ENCODE measurements at regions not wholly inside any gene's neighbourhood (a gene's known extent, or its start where the extent isn't known, plus 50 kb on each side); places are given as distances from the start of the nearest gene placed in this dataset.

DNA sequence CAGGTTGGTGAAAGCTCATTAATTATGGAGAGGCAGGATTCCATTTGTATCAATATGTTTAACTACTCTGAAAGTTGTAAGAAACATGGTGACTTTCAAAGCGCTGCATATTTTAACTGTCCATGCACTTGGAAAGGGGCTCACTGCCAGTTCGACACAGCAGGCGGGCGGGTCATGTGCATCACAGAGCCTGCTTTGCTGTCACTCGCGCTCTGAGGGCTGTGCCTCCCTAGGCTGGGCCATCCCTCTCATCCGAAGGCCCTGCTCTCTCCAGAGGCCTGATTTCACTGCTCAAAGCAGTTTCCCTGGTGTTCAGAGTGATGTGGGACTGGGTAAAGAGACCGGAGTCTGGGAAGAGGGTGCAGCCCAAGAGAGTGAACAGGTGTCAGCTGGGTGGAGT lies 422.0 kb upstream of the MON1B start:
- Histone ChIP-seq H4K20me1 (ENCODE audit: insufficient read depth, low read depth, low read length) (no peaks in the 10 kb centered on the region), H3K27me3 (ENCODE audit: low read length) (no peaks in the 10 kb centered on the region), H3K79me2 (ENCODE audit: low read length) (no peaks in the 10 kb centered on the region), H3K9ac (ENCODE audit: low read length) (no peak overlapping the region), H3K4me1 (ENCODE audit: low read length) (no peaks in the 10 kb centered on the region), H2AFZ (ENCODE audit: low read length) (no peak overlapping the region), H3K4me2 (ENCODE audit: low read depth, low read length, poor library complexity, severe bottlenecking) (no peak overlapping the region), H3K9me2 (replicated peaks; ENCODE audit: insufficient read depth, low read length) (no peaks in the 10 kb centered on the region), H3K4me3 (ENCODE audit: low read length) (no peak overlapping the region), H3K9me3 (ENCODE audit: low read length) (no peaks in the 10 kb centered on the region), H3K36me3 (ENCODE audit: insufficient read depth, low read length) (no peaks in the 10 kb centered on the region), H3K27ac (ENCODE audit: low read length) (no peak overlapping the region)
- no peak for DNase-seq

DNA sequence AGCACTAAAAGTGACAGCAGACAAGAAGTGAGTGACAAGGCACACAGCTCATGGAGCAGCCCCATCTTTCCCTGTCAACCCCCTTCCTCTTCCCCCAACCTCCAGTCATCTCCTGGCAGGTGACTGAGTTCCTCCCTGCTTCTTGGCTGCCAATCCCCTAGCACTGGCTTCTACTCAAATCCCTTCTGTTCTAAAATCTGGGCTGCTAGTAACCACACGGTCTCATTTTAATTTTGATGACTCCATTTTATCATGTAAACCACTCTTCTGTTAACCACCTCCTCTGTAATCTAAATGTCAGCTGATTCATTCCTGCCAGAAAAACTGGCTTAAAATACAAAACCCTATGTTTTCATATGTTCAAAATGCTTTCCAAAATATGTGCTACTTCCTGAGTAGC lies 419.8 kb upstream of the MON1B start:
- no peak for DNase-seq
- H3K79me2 ChIP-seq (ENCODE audit: low read length), result no peaks in the 10 kb centered on the region
- no peaks in the 10 kb centered on the region for H3K9me3 ChIP-seq (ENCODE audit: low read length)

DNA sequence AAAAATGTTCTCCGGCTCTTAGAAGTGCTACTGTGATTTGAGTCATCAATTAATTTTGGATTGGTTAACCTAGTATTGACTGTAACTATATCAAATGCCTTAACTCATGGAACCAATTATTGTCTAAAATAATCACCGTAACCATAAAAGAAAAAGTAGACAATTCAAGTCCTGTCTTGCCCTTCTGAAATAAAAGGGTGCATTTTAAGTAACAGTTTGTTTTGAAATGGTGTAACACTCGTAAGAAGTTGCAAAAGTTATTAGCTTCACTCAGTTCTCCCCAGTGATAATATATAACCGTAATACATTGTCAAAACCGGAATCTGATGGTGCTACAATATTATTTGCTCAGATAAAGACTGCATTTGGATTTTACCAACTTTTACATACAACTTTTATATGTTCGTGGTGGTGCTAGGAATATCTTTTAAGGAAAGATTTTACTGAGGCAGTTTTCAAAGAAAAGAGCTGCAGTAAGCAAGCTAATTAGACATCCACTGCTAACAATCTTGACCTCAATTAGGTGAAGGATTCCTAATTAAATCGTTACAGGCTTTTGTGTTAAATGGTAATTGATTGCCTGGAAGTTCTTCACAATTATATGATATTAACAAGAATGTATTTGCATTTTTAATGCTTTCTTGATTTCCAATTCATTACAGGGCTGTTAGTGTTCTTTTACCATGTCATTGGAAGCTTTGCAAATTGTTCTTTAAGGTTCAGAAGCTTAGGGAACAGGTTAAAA lies 413.1 kb upstream of the MON1B start:
- H3K36me3 ChIP-seq (ENCODE audit: insufficient read depth, low read length), result no peaks in the 10 kb centered on the region
- no peaks in the 10 kb centered on the region for H3K9me2 ChIP-seq (replicated peaks; ENCODE audit: insufficient read depth, low read length)
- no peak overlapping the region for H2AFZ ChIP-seq (ENCODE audit: low read length)
- no peaks in the 10 kb centered on the region for H4K20me1 ChIP-seq (ENCODE audit: insufficient read depth, low read depth, low read length)
- H3K79me2 ChIP-seq (ENCODE audit: low read length), result no peaks in the 10 kb centered on the region
- no peaks in the 10 kb centered on the region for H3K27me3 ChIP-seq (ENCODE audit: low read length)
- no peak overlapping the region for H3K27ac ChIP-seq (ENCODE audit: low read length)
- no peak overlapping the region for H3K4me2 ChIP-seq (ENCODE audit: low read depth, low read length, poor library complexity, severe bottlenecking)
- H3K9ac ChIP-seq (ENCODE audit: low read length), result no peak overlapping the region
- no peak for DNase-seq
- H3K9me3 ChIP-seq (ENCODE audit: low read length), result no peaks in the 10 kb centered on the region
- H3K4me1 ChIP-seq (ENCODE audit: low read length), result no peaks in the 10 kb centered on the region
- H3K4me3 ChIP-seq (ENCODE audit: low read length), result no peak overlapping the region

More for the DNA sequence above, 419.8 kb upstream of the MON1B start:
- H3K9ac ChIP-seq (ENCODE audit: low read length), result no peak overlapping the region
- H3K36me3 ChIP-seq (ENCODE audit: insufficient read depth, low read length), result no peaks in the 10 kb centered on the region
- no peaks in the 10 kb centered on the region for H3K4me1 ChIP-seq (ENCODE audit: low read length)
- H4K20me1 ChIP-seq (ENCODE audit: insufficient read depth, low read depth, low read length), result no peaks in the 10 kb centered on the region
- no peak overlapping the region for H3K4me2 ChIP-seq (ENCODE audit: low read depth, low read length, poor library complexity, severe bottlenecking)
- no peak overlapping the region for H2AFZ ChIP-seq (ENCODE audit: low read length)
- H3K9me2 ChIP-seq (replicated peaks; ENCODE audit: insufficient read depth, low read length), result no peaks in the 10 kb centered on the region
- no peak overlapping the region for H3K4me3 ChIP-seq (ENCODE audit: low read length)
- H3K27ac ChIP-seq (ENCODE audit: low read length), result no peak overlapping the region
- H3K27me3 ChIP-seq (ENCODE audit: low read length), result no peaks in the 10 kb centered on the region

DNA sequence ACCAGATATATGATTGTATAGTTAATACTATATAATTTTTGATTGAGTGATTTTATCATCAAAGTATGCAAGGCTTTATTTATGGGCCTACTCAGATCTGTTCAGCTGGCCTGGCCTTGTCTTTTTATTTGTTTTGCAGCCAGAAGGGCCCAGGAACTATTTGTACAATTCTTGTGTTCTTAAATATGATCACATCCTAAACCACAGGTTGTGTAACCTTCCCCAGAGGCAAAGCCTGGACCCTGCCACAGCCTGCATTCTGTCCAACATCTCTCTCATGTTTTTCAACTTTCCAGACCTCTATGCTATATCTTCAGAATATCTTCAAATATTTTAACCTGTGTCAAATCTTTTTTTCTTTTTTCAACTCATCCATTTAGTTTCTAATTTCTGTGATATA lies 410.4 kb upstream of the MON1B start:
- no peaks in the 10 kb centered on the region for H3K27me3 ChIP-seq (ENCODE audit: low read length)
- H3K27ac ChIP-seq (ENCODE audit: low read length), result no peak overlapping the region
- no peak overlapping the region for H3K4me2 ChIP-seq (ENCODE audit: low read depth, low read length, poor library complexity, severe bottlenecking)
- no peak overlapping the region for H3K9ac ChIP-seq (ENCODE audit: low read length)
- H3K4me3 ChIP-seq (ENCODE audit: low read length), result no peak overlapping the region
- DNase-seq, result no peak
- no peaks in the 10 kb centered on the region for H3K79me2 ChIP-seq (ENCODE audit: low read length)
- no peaks in the 10 kb centered on the region for H3K9me2 ChIP-seq (replicated peaks; ENCODE audit: insufficient read depth, low read length)
- H2AFZ ChIP-seq (ENCODE audit: low read length), result no peak overlapping the region
- H3K36me3 ChIP-seq (ENCODE audit: insufficient read depth, low read length), result no peaks in the 10 kb centered on the region
- H3K9me3 ChIP-seq (ENCODE audit: low read length), result no peaks in the 10 kb centered on the region
- H4K20me1 ChIP-seq (ENCODE audit: insufficient read depth, low read depth, low read length), result no peaks in the 10 kb centered on the region
- no peaks in the 10 kb centered on the region for H3K4me1 ChIP-seq (ENCODE audit: low read length)

DNA sequence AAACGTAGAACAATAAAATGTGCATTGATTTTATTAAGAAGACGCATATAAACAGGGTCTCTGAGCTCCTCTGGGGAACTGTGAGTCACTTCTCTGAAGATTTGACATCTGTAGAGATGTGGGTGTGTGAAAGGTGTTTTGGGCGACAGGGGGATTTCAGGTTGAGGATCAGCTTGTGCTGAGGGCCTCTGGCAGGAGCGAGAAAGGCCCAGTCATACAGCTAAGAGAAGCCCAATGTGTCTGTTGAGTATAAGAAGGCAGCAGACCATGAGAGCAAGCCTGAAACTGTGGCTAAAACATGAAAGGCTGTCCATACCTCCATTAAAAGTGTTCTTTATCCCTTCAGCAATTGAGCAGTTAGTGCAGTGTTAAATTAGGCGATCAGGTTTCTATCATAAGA lies 406.5 kb upstream of the MON1B start:
- Histone ChIP-seq H3K27ac (ENCODE audit: low read length) (no peak overlapping the region), H3K79me2 (ENCODE audit: low read length) (no peaks in the 10 kb centered on the region), H2AFZ (ENCODE audit: low read length) (no peak overlapping the region), H3K9ac (ENCODE audit: low read length) (no peak overlapping the region), H3K4me3 (ENCODE audit: low read length) (no peak overlapping the region), H3K4me1 (ENCODE audit: low read length) (no peaks in the 10 kb centered on the region), H3K4me2 (ENCODE audit: low read depth, low read length, poor library complexity, severe bottlenecking) (no peak overlapping the region), H3K9me2 (replicated peaks; ENCODE audit: insufficient read depth, low read length) (no peaks in the 10 kb centered on the region), H3K27me3 (ENCODE audit: low read length) (no peaks in the 10 kb centered on the region), H3K9me3 (ENCODE audit: low read length) (no peaks in the 10 kb centered on the region), H4K20me1 (ENCODE audit: insufficient read depth, low read depth, low read length) (no peaks in the 10 kb centered on the region), H3K36me3 (ENCODE audit: insufficient read depth, low read length) (no peaks in the 10 kb centered on the region)
- DNase-seq, result no peak

DNA sequence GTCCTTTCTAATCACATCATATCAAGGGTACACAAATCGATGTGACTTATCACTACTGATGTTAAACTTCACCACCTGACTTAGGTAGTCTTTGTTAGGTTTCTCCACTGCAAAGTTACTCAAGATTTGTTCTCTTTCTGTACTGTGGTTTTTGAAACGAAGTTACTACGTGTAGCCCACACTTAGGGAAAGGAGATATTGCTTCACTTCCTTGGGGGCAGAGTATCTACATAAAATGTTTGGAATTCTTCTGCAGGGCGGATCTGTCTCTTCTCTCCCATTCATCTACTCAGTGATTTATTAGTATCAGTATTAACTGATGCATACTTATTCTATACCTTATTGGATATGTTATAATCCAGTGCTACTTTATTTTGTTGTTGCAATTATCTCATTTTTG lies 403.6 kb upstream of the MON1B start:
- Histone ChIP-seq H3K4me2 (ENCODE audit: low read depth, low read length, poor library complexity, severe bottlenecking) (no peak overlapping the region), H3K9ac (ENCODE audit: low read length) (no peak overlapping the region), H3K79me2 (ENCODE audit: low read length) (no peaks in the 10 kb centered on the region), H3K27me3 (ENCODE audit: low read length) (no peaks in the 10 kb centered on the region), H3K36me3 (ENCODE audit: insufficient read depth, low read length) (no peaks in the 10 kb centered on the region), H3K27ac (ENCODE audit: low read length) (no peak overlapping the region), H3K4me1 (ENCODE audit: low read length) (no peaks in the 10 kb centered on the region), H3K4me3 (ENCODE audit: low read length) (no peak overlapping the region), H4K20me1 (ENCODE audit: insufficient read depth, low read depth, low read length) (no peaks in the 10 kb centered on the region), H3K9me3 (ENCODE audit: low read length) (no peaks in the 10 kb centered on the region), H3K9me2 (replicated peaks; ENCODE audit: insufficient read depth, low read length) (no peaks in the 10 kb centered on the region), H2AFZ (ENCODE audit: low read length) (no peak overlapping the region)
- DNase-seq, result no peak

DNA sequence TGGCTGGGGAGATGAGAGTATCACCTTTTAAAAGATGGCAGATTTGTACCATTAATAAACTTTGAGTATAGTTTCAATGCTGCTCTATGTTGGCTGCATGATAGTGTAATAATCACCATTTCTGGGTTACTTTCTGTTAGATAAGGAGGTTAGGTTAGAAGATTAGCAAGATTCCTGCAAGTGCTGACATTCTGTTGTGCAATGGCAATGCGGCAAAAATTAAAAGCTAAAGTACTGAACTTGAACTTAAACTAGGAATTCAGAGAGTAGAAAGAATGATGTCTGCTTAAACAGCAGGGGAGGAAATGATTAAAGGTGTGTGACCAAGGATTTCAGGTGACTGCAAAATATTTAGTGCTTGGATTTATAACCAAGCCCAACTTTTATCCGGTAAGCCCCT lies 399.8 kb upstream of the MON1B start:
- H3K9me2 ChIP-seq (replicated peaks; ENCODE audit: insufficient read depth, low read length), result no peaks in the 10 kb centered on the region

DNA sequence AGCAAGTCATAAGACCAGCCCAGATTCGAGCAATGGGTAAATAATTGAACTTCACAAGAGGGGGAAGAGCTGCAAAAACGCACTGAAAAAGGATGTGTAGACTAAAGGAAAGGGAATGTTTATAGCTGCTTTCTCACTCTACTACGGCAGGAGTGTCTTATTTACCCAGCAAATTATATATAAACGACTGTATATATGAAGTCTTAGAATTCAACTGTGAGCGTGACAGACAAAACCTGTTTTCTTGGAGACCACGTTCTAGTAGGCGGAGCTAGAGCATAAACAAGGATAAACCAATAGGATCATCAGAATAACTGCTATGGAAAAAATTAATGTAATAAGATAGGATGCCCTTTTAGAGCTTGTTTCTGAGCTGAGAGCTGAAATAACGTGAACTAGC lies 394.6 kb upstream of the MON1B start:
- no peaks in the 10 kb centered on the region for H3K9me3 ChIP-seq (ENCODE audit: low read length)
- no peak overlapping the region for H3K4me2 ChIP-seq (ENCODE audit: low read depth, low read length, poor library complexity, severe bottlenecking)
- H3K79me2 ChIP-seq (ENCODE audit: low read length), result no peaks in the 10 kb centered on the region
- no peak overlapping the region for H2AFZ ChIP-seq (ENCODE audit: low read length)
- H3K36me3 ChIP-seq (ENCODE audit: insufficient read depth, low read length), result no peaks in the 10 kb centered on the region
- no peaks in the 10 kb centered on the region for H3K27me3 ChIP-seq (ENCODE audit: low read length)
- no peaks in the 10 kb centered on the region for H3K4me1 ChIP-seq (ENCODE audit: low read length)
- no peak overlapping the region for H3K27ac ChIP-seq (ENCODE audit: low read length)
- H3K9me2 ChIP-seq (replicated peaks; ENCODE audit: insufficient read depth, low read length), result no peaks in the 10 kb centered on the region
- H4K20me1 ChIP-seq (ENCODE audit: insufficient read depth, low read depth, low read length), result peaks cover 15% of the 10 kb centered on the region; the same call in 1 of the 2 replicates
- no peak overlapping the region for H3K9ac ChIP-seq (ENCODE audit: low read length)
- no peak for DNase-seq
- H3K4me3 ChIP-seq (ENCODE audit: low read length), result no peak overlapping the region

More for the DNA sequence above, 399.8 kb upstream of the MON1B start:
- Histone ChIP-seq H3K9me3 (ENCODE audit: low read length) (no peaks in the 10 kb centered on the region), H4K20me1 (ENCODE audit: insufficient read depth, low read depth, low read length) (peaks cover 15% of the 10 kb centered on the region; the same call in 1 of the 2 replicates), H3K36me3 (ENCODE audit: insufficient read depth, low read length) (no peaks in the 10 kb centered on the region), H3K4me2 (ENCODE audit: low read depth, low read length, poor library complexity, severe bottlenecking) (no peak overlapping the region), H3K27me3 (ENCODE audit: low read length) (no peaks in the 10 kb centered on the region), H2AFZ (ENCODE audit: low read length) (no peak overlapping the region), H3K27ac (ENCODE audit: low read length) (no peak overlapping the region), H3K4me1 (ENCODE audit: low read length) (no peaks in the 10 kb centered on the region), H3K4me3 (ENCODE audit: low read length) (no peak overlapping the region), H3K79me2 (ENCODE audit: low read length) (no peaks in the 10 kb centered on the region), H3K9ac (ENCODE audit: low read length) (no peak overlapping the region)
- DNase-seq, result no peak
